Peyer's patch (tissue), 4 donors: ENCODE measurements at regions not wholly inside any gene's neighbourhood (a gene's known extent, or its start where the extent isn't known, plus 50 kb on each side); places are given as distances from the start of the nearest gene placed in this dataset.

Experiments
- DNase-seq, 3 donors: peaks; one replicate each; pipeline ENCODE4 v3.0.0-alpha.2; 2017 to 2019
- H3K27ac ChIP-seq, 4 donors: fragments of 200-600 bp; sonication (generic); one replicate each; pipeline ENCODE4 v1.5.1; 2016 to 2019
- H3K27me3 ChIP-seq, 2 donors: fragments of 200-600 bp; sonication (generic); one replicate each; pipeline ENCODE4 v1.5.1; 2019
- H3K36me3 ChIP-seq, 3 donors: fragments of 200-600 bp; sonication (generic); one replicate each; pipeline ENCODE4 v1.5.1; 2016 to 2019
- H3K4me1 ChIP-seq, 4 donors: fragments of 200-600 bp; sonication (generic); one replicate each; pipeline ENCODE4 v1.5.1; 2016 to 2019
- H3K4me3 ChIP-seq, 4 donors: fragments of 200-600 bp; sonication (generic); 1 replicate in 3 of 4; 2 replicates in 1 of 4; pipeline ENCODE4 v1.5.1; 2016 to 2019; ENCODE audit warnings: mild to moderate bottlenecking in 1 of 4
- H3K9me3 ChIP-seq, 4 donors: fragments of 200-600 bp; sonication (generic); one replicate each; pipeline ENCODE4 v1.5.1; 2016 to 2019; ENCODE audit warnings: mild to moderate bottlenecking in 1 of 4
- POLR2A ChIP-seq, 2 donors: fragments of 450-650 bp; IDR thresholded peaks; one replicate each; pipeline ENCODE4 v1.5.1; 2017; ENCODE audit warnings: antibody characterized with exemption in 2 of 2, mild to moderate bottlenecking in 2 of 2, moderate library complexity in 2 of 2
- TF ChIP-seq, protein P1 (sequence below), 6 experiments: fragments of 450-650 bp in 4 of 6; fragments of 200-600 bp in 2 of 6; sonication (generic) in 1 of 6; IDR thresholded peaks; one replicate each; pipeline ENCODE4 v1.5.1; 2017 to 2019; ENCODE audit warnings: antibody characterized with exemption in 6 of 6, mild to moderate bottlenecking in 3 of 6, moderate library complexity in 1 of 6

GRCh38 chr5:165863239-165863638, 2357.8 kb downstream of the MAT2B start:
- no peak for DNase-seq
- H3K4me3 ChIP-seq = no peak overlapping the region
- no peak overlapping the region for H3K27ac ChIP-seq
- H3K4me1 ChIP-seq = no peaks in the 10 kb centered on the region
- H3K9me3 ChIP-seq = no peaks in the 10 kb centered on the region
- H3K27me3 ChIP-seq = no peaks in the 10 kb centered on the region
- H3K36me3 ChIP-seq = no peaks in the 10 kb centered on the region
- TF ChIP-seq POLR2A (IDR thresholded peaks at IDR 0.05) = no peak
- TF ChIP-seq, protein P1, sequence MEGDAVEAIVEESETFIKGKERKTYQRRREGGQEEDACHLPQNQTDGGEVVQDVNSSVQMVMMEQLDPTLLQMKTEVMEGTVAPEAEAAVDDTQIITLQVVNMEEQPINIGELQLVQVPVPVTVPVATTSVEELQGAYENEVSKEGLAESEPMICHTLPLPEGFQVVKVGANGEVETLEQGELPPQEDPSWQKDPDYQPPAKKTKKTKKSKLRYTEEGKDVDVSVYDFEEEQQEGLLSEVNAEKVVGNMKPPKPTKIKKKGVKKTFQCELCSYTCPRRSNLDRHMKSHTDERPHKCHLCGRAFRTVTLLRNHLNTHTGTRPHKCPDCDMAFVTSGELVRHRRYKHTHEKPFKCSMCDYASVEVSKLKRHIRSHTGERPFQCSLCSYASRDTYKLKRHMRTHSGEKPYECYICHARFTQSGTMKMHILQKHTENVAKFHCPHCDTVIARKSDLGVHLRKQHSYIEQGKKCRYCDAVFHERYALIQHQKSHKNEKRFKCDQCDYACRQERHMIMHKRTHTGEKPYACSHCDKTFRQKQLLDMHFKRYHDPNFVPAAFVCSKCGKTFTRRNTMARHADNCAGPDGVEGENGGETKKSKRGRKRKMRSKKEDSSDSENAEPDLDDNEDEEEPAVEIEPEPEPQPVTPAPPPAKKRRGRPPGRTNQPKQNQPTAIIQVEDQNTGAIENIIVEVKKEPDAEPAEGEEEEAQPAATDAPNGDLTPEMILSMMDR (IDR thresholded peaks at IDR 0.05) = no peak

DNA sequence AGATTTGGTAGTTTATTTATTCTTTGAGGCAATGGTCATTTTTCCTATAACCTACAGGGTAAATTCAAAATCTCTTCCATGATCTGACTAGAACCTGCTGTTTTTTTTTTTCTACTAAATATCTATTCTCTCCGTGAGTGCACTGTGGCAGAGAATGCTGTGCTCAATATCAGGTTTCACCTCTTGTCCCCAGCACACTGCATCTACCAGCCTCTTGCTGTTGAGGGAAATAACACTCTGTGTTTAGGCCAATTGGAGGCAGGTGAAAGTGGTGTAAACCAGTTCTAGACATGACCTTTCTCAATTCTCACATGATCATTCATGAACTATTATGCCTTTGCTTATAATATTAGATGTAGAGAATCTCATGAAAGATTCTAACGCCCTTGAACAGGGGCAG, 2365.9 kb downstream of the MAT2B start:
- TF ChIP-seq, protein P1 (IDR thresholded peaks at IDR 0.05) = no peak
- TF ChIP-seq POLR2A (IDR thresholded peaks at IDR 0.05) = no peak
- Histone ChIP-seq H3K36me3 (no peaks in the 10 kb centered on the region), H3K4me1 (no peaks in the 10 kb centered on the region), H3K9me3 (no peaks in the 10 kb centered on the region), H3K4me3 (no peak overlapping the region), H3K27me3 (no peaks in the 10 kb centered on the region), H3K27ac (no peak overlapping the region)
- no peak for DNase-seq

DNA sequence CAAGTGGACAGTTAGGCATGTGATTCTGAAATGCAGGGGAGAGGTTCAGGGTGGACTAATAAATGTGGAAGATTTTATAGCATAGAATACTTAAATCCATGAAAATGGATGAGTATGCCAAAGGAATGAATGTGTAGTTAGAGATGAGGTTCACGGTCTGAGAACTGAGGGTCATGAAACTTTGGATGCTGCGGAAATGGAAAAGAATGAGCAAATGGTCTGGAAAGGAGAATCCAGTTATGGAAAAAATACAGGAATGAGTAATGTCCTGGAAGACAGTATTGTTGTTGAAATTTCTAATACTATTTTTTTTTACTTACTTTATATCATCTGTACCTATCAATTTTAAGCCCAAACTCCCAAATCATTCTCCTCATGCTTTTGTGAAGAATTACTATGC, 2369.4 kb downstream of the MAT2B start:
- Histone ChIP-seq H3K4me1 (no peaks in the 10 kb centered on the region), H3K36me3 (no peaks in the 10 kb centered on the region), H3K27me3 (no peaks in the 10 kb centered on the region), H3K9me3 (no peaks in the 10 kb centered on the region), H3K4me3 (no peak overlapping the region), H3K27ac (no peak overlapping the region)
- DNase-seq = no peak
- TF ChIP-seq, protein P1 (IDR thresholded peaks at IDR 0.05) = no peak
- TF ChIP-seq POLR2A (IDR thresholded peaks at IDR 0.05) = no peak

- TF ChIP-seq, protein P1 (IDR thresholded peaks at IDR 0.05) = no peak
- DNase-seq = no peak
- Histone ChIP-seq H3K27me3 (no peaks in the 10 kb centered on the region), H3K9me3 (no peaks in the 10 kb centered on the region), H3K4me1 (no peaks in the 10 kb centered on the region), H3K4me3 (no peak overlapping the region), H3K36me3 (no peaks in the 10 kb centered on the region), H3K27ac (no peak overlapping the region)
Observed at GRCh38 chr5:165876538-165876937, 2371.1 kb downstream of the MAT2B start.

DNA sequence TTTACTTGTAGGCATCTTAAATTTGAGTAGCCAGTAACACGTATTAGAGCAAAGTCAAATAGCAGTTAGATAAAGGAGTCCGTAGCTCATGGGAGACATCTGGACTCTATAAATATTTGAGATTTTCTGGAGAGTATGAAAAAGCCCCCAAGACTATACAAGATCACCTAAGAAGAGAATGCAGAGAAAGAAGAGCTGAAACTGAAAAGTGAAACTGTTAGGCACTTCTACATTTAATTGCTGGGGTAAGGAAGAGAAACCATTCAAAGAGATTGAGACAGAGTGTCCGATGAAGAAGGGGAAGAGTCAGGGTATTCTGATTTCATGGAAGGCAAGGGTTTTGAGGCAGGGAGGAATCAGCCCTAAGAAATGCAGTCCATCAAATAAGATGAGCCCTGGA, 2372.1 kb downstream of the MAT2B start:
- Histone ChIP-seq H3K9me3 (no peaks in the 10 kb centered on the region), H3K27ac (no peak overlapping the region), H3K27me3 (no peaks in the 10 kb centered on the region), H3K36me3 (no peaks in the 10 kb centered on the region), H3K4me3 (no peak overlapping the region), H3K4me1 (no peaks in the 10 kb centered on the region)
- DNase-seq = no peak
- TF ChIP-seq, protein P1 (IDR thresholded peaks at IDR 0.05) = no peak
- TF ChIP-seq POLR2A (IDR thresholded peaks at IDR 0.05) = no peak

GRCh38 chr5:165881259-165881658, 2375.8 kb downstream of the MAT2B start:
- H3K27ac ChIP-seq = no peak overlapping the region
- no peak for TF ChIP-seq POLR2A (IDR thresholded peaks at IDR 0.05)
- TF ChIP-seq, protein P1 (IDR thresholded peaks at IDR 0.05) = no peak
- DNase-seq = no peak
- H3K4me3 ChIP-seq = no peak overlapping the region
- no peaks in the 10 kb centered on the region for H3K36me3 ChIP-seq
- peaks cover 0 to 5% (median 0%) of the 10 kb centered on the region in 4 donors for H3K9me3 ChIP-seq
- peaks cover 0 to 4% (median 0%) of the 10 kb centered on the region in 4 donors for H3K4me1 ChIP-seq
- no peaks in the 10 kb centered on the region for H3K27me3 ChIP-seq
